COLO668 (cell line): ENCODE measurements at regions not wholly inside any gene's neighbourhood (a gene's known extent, or its start where the extent isn't known, plus 50 kb on each side); places are given as distances from the start of the nearest gene placed in this dataset.

Experiments used
- DNase-seq: peaks from one replicate; lab custom pipeline; 2025; ENCODE audit not compliant: unreplicated experiment; lab: John Stamatoyannopoulos, UW

DNA sequence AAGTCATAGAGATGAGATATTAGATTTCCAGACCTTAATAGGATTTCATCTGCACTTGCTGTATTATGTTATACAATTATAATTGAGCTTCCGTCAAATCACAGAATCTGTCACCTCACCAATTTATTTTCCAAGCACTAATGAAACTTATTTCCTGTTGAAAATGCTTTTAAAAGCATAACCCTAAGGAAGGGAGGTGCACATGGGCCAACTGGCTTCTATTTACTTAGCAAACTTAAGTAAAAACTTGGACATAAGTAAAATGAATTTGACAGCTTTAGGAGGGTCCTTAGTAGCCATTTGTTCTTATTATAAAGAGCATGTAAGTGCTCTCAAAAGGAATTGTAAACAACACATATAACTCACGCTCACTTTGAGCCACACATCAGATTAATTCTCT lies 462.2 kb upstream of the TMPO start:
- DNase-seq, result no peak

GRCh38 chr12:98057701-98058100 lies 457.7 kb upstream of the TMPO start:
- no peak for DNase-seq

DNA sequence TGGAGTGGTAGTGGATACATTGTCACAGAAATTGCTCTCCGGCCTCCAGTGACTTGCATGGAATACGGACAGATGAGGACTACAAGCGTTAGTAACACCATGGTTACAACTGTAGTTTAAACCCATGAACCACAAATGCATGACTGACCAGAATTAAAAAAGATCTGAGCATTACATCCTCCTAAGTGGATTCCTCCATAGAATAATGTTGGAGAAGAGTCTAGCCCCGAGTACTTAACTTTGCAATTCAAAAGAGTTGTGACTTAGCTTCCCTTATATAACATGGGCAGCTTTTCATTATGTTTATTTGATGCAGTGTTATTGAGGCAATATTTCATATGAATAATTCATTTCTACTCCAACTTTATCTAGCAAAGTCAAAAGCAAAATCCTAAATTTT lies 457.2 kb upstream of the TMPO start:
- DNase-seq, result no peak

GRCh38 chr12:98058838-98059237 lies 456.6 kb upstream of the TMPO start:
- no peak for DNase-seq

GRCh38 chr12:98059659-98060343 lies 455.6 kb upstream of the TMPO start:
- DNase-seq, result no peak

DNA sequence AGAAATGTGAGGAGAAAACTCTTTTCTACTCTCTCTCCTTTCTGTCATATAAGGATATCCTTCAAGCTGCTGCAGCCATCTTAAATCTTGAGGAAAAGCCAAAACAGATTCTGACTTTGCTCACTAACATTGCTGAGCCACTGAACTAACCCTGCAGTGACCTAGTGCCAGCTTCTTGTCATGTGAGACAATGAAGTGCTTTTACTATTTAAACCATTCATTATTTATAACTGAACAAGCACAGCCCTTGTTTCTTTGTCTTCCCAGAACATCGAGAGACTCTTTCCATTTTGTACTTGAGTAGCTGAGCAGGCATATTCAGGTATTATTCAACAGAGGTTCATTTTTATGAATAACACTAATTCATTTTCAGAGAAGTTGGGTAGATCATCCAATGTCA lies 455.0 kb upstream of the TMPO start:
- no peak for DNase-seq

GRCh38 chr12:98062464-98063245 lies 452.7 kb upstream of the TMPO start:
- DNase-seq, result no peak

- no peak for DNase-seq
Measured at GRCh38 chr12:98064501-98064900, 450.9 kb upstream of the TMPO start.

GRCh38 chr12:98067795-98068194 lies 447.6 kb upstream of the TMPO start:
- DNase-seq, result no peak

- DNase-seq, result peak; percentile 11
Measured at GRCh38 chr12:98073610-98074009, 441.8 kb upstream of the TMPO start.

DNA sequence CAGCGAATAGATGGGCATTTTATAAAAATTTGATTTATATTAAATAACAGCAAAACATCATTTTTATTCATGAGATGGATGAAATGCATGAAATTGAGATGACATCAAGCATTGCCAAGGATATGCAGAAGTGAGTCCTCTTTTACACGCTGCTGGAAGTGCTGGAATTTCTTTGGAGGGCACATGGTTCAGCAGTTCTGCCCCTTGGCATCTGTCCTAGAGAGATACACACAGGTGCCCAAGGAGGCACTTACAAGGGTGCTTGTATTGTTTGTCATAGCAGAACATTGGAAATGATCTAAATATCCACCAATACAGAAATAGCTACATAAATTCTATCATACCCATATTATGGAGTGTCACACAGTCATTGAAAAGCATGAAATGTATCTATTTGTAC lies 441.1 kb upstream of the TMPO start:
- no peak for DNase-seq

DNA sequence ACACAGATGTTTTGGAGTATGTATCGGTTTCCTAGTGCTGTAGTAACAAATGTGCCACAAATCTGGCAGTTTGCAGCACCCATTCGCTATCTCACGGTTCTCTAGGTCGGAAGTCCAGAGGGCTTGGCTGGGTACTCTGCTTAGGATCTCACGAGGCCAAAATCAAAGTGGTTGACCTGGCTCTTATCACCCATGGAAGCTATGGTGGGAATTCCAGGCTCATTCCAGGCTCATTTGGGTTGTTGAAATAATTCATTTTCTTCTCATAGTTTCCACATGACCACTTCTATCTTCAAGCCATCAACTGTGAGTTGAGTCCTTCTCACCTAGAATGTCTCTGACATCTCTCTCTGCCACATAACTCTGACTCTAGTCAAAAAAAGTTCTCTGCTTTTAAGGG lies 431.0 kb upstream of the TMPO start:
- no peak for DNase-seq

DNA sequence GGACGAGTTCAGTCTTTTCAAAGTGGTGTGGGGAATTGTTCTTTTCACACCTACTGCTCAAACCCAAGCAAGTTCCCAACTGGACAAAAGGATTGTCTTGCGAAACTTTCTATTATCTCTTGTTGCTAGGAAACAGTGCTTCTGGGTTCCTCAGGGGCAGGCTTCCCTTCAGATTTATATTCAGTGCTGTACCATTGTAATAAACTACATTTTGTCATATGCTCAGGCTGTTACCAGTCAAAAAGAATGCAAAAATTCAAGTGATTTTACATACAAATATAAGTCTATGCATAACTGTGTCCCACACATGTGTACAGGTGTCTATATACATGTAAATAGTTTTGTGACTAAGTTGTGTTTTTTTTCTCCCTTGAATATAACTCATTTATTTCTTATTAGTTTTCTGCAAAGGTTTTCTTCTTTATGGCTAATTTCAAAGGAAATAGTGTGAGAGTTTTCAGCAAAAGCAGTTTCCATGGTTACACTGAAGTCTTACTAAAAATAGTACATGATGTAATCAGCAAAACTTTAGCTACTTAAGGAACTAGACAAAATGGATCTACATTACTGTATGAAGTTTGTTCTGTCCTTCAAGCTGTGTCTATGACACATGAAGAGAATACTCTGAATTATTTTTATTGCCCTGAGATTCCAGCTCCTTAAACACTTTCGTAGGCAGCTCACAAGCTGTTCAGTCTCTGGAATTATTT lies 430.2 kb upstream of the TMPO start:
- DNase-seq, result no peak

DNA sequence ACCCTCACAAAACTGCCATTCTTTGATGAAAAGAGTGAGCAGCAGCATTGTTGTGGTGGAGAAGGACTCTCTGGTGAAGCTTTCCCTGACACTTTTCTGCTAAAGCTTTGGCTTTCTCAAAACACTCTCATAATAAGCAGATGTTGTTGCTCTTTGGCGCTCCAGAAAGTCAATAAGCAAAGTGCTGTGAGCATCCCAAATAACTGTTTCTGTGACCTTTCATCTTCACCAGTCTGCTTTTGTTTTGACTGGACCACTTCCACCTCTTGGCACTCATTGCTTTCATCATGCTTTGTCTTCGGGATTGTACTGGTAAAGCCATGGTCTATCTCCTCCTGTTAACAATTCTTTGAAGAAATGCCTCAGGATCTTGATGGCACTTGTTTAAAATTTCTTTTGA lies 424.7 kb upstream of the TMPO start:
- no peak for DNase-seq

GRCh38 chr12:98096436-98096835 lies 419.0 kb upstream of the TMPO start:
- no peak for DNase-seq

DNA sequence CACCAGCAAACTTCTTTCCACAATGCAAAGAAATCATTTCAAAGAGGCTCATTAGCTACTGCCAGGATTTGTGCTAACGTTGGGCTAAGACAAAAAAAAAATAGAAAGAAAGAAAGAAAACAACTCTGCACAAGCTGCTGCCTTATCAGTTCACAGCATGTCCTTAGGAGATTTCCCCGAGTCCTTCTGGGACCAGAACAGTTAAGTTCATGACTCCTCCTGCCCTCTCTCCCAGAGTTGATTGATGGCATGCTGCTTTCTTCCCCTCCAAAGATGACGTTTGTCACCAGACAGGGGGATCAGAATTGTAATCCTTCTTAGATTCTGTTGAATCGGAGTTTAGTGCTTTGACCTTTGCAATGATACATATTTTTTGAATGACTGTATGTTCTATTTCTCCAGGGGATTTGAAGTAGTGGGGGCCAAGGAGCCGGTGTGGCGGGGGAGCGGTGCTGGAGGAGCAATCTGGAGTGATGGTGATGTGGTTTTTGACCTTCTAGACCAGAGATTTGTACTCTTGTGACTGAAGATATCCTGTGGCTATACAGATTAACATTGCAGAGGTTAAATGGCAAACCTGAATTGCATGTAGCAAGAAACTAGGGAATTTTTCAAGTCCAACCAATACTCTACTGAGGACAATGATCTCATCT lies 409.2 kb upstream of the TMPO start:
- DNase-seq, result no peak

DNA sequence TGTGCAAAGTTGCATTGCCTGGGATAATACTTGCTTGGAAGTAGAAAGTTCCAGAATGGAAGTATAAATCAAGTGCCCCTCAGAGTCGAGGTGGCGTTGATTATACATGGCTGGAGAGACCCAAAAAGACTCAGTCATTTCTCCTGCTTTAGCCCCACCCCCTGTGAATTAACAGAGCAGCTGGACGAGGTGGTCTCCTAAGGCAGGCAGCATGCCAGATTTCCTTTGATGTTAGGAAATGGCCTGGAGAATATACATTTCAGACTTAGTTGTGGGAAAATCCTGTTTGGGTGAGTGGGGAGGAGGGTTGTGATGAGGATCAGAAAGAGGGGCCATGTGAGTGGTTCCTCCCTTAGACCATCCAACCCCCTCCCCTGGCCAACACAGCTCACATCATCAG lies 406.1 kb upstream of the TMPO start:
- DNase-seq, result no peak

DNA sequence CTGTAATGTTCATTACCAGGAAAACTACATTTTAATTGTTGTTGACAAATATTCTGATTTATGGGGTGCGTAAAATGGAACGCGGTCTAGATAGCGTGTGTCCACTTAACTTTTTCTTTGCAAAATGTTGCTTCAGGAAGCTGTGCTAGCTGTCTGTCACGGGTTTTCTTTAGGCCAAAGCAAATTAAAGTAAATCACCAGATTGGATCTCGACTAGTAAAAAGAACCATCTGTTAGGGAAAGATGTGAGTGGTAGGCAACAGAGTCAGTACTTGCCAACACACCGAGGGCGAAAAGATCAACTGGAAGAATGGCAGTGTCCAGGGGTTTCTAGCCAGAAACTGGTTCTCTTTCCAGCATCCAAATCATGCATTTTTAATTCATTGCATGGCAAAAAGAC lies 404.9 kb upstream of the TMPO start:
- DNase-seq, result no peak

- DNase-seq, result no peak
Measured at GRCh38 chr12:98113548-98113947, 401.8 kb upstream of the TMPO start.

GRCh38 chr12:98121963-98122362 lies 393.4 kb upstream of the TMPO start:
- no peak for DNase-seq

DNA sequence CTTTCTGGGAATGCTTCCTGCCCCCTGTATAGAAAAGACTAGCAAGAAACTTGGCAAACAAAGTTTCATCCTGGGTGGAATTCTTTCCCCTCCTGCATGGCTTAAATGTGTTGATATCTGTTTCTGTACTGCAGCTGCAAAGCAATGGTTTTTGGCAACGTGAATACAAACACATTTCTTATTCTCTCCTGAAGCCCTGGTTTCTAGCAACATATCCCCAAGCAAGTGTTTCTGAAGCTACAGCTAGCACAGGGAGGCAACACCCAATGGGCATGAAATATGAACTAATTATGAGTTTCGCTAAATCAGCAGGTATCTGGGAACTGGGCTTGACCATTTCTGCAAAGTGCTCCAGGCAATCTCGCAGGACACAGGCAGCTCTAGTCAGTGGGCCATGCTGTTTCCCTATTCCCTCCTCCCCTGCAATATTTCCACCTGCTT lies 392.3 kb upstream of the TMPO start:
- no peak for DNase-seq
